NCI-H446 (cell line): ENCODE measurements at regions not wholly inside any gene's neighbourhood (a gene's known extent, or its start where the extent isn't known, plus 50 kb on each side); places are given as distances from the start of the nearest gene placed in this dataset.

ENCODE experiments used
- DNase-seq, 2 experiments: peaks; one replicate each; lab custom pipeline; 2025; lab: John Stamatoyannopoulos, UW

- DNase-seq: no peak
These were observed 110.3 kb upstream of the CEP85L start for GRCh38 chr6:118761645-118762044.

- DNase-seq: no peak
These were observed 107.6 kb upstream of the CEP85L start for GRCh38 chr6:118758946-118759345.

DNA sequence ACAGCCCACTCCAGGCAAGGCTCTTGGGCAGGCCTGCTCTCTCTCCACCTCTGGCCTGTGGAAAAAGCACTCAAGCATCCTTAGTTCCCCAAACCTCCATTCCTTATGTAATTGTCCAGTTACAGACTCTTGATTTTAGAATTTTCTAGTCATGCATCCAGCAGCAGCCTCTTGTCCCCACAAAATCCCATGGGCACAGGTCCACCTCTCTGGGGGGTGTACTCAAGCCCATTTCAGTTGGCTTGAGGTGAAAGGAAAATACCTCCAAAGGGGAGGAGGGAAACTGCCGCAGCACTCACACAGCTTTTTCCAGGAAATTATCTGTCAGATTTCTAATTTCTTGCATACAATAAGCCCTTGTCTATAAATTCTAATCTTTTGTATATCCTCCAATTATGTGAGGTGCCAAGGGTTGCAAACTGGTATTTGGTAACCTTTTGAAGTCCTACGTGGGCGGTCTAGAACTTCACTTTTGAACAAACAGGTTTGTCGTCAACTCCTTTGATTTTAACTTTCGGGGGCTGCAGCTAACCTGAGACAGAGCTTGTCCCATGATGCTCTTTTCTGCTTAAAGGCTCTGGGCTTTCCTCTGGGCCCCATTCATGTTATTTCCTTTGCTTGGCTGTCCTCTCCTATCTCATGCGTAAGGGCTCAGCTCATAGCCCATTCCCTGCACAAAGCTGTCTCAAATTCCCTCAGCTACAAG lies 104.7 kb upstream of the CEP85L start:
- DNase-seq: no peak

- DNase-seq: no peak
These were observed 101.4 kb upstream of the CEP85L start for GRCh38 chr6:118752803-118753202.

DNA sequence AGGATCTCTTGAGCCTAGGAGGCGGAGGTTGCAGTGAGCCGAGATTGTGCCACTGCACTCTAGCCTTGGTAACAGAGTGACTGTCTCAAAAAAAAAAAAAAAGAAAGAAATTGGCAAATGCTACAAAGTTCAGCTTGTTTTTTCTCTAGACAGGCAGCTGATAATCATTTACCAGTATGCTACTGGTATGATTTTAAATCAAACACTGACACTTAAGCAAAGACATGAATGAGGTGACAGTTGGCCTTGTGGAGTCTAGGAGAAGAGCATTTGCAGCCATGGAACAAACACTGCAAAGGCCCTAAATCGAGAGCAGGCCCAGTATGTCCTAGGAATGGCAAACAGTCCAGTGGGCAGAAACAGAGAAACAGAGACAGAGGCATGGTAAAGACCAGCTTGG lies 99.7 kb upstream of the CEP85L start:
- no peak for DNase-seq

DNA sequence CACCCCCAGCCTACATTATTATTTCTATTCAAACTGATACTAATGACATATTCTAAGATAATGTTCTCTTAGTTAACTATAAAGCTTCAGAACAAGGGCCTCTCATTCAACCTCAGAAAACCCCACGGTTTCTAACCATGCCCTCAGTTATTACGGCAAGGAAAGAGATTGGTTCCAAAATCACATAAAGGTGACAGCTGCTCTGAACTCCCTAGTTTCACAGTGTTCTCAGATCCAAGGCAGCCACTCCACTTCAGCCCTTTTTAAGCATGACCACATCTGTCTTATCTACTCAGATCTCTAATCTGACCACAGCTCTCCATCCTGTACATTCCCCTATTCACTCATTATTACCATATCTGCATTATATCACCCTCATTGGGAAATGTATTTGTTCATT lies 98.8 kb upstream of the CEP85L start:
- DNase-seq: no peak

DNA sequence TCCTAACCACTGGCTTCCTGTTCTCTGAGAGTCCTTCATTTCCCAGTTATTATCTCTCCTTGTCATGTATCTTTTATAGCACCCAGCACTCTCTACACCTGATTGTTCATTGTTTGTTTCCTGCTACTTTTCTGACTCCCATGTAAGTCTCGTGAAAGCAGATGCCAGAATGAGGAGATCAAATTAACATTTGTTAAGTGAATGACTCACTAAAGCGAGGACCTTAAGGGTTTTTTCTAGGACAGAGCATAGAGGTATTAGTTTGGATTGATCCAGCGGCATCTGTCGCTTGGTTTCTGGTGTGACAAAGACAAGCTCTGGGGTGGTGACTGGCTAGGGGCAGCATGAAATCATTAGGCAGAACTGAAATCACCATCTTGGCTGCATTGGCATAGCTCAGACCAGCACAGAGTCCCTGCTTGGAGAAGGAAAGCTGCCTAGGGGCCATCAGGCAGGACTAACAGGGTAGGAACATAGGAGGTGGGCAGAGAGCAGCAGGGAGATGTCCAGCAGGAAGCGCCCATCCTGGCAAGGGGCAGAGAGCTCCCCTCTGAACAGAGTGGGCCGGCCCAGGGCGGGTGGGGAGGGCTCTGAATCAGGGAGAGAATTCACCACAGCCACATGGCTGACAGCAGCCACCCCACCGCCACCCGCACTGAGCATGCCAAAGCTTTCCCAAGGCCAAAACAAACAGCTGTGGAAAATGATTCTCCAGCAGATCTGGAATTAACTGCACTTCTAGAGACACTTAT lies 97.1 kb upstream of the CEP85L start:
- DNase-seq: peak; percentile 65 to 87

GRCh38 chr6:118746825-118747174 lies 95.4 kb upstream of the CEP85L start:
- DNase-seq: no peak

DNA sequence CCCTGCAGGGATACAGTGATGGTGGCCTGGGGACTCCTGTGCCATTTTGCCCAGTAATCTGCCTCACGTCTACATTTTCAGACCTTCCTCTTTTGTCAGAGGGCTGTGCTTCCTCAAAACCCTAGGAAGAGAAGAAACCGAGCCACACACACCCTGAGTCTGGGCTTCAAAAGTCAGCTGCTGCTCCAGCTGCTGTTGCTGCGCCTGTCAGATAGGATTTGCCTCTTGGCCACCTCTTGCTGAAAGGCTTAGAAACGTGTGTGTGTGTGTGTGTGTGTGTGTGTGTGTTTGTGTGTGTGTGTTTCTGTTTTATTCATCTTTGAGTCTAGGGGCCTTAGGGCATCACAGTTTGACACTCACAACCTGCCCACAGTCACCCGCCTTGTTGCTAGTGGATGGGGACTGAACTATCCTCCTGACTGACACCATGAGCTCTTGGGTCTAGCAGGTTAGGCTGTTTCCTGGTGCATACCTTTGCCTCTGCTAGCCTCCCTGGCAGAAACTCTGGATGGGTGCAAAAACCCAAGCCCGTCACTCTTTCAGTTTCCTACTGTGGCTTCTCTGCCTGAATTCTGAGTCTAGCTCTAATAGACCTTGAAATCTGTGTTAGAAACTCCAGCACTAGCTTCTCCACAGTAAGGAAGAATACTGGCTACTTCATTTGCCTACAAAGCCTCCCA lies 94.9 kb upstream of the CEP85L start:
- DNase-seq: no peak

GRCh38 chr6:118745156-118745555 lies 93.8 kb upstream of the CEP85L start:
- no peak for DNase-seq

DNA sequence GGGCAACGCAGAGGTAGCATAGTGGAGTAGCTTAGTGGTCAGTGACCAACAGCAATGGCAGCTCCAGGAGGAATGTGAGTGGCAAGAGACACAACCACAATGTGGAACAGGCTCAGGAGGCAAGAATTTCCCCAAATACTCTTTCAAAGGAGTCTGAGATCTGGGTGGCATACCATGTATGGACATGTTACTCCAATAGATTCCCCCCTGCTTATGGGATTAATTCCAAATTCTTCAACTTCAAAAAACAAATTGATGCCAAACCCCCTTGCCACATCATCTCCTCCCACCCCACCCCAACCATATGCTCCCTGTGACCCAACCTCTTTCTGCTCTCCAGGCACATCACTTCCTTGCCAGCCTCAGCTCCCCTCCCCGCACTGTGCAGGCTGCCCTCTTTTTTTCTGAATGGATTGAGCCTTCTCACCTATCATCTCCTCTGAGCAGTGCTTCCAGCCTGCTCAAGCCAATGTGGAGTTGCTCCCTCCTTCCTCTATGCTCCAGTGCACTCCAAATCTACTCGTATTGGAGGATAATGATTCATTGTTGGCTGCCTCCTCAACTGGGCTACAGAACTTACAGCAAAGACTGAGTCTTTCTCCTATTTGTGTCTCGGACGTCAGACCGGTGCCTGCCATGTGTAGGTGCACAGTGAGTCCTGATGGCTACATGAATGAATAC lies 93.0 kb upstream of the CEP85L start:
- DNase-seq: peak; percentile 66 to 91

DNA sequence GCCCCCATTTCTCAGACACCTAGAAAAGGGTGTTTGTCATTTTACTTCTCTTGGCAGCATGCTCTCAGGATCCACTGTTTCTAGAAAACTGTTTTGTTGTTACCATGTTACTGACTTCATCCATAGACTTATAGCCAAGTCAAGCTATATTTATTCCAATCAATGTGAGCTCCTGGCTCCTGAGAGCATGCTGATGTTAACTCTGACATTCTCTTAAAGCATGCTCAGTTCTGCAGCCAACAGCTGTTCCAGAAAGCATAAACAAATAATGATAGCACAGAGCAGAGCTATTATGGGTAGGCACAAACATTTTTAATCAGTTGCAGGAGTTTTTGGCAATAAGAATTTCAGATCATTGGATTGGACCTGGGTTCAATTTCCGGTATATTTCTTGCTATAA lies 92.4 kb upstream of the CEP85L start:
- DNase-seq: peak in 1 of 2 experiments; percentile 41

GRCh38 chr6:118740372-118740771 lies 89.0 kb upstream of the CEP85L start:
- no peak for DNase-seq

- peak in 1 of 2 experiments; percentile 54 for DNase-seq
These were observed 88.4 kb upstream of the CEP85L start for GRCh38 chr6:118739696-118740353.

DNA sequence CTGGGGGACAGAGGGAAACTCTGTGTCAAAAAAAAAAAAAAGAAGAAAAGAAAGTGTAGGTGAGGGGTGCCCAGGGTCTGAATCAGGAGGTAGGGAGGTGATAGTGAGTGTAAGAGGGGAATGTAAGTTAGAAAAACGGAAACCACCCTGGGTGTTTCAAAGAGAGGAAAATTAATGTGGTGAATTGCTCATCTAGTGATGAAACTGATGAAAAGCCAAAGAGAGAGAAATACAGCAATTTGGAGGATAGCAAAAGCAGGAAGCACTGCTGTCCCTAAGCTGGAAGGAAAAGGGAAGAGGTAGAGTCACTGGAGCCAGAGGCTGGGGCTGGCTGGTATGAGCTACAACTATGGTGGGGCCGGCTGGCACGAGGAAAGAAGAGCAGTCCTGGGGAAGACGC lies 85.0 kb upstream of the CEP85L start:
- no peak for DNase-seq

DNA sequence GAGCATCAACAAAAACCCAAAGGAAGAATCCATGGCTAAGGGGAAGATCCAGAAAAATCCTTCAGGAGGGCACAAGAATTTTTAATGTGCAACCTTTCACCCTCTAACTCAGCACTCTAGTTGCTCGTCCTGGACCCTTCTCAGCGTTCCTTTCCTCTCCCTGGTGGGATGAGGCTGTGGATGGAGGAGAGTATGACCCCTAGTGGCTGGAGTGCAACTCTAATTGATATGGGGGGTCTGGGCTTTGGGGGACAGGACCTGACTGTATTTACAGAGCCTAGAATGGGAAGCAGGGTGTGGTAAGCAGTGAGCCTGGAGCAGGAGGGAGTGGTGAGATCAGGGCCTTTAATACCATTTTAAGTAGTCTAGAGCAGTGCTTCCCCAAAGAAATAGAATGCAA lies 83.9 kb upstream of the CEP85L start:
- DNase-seq: no peak

- no peak for DNase-seq
These were observed 74.6 kb upstream of the CEP85L start for GRCh38 chr6:118725944-118726343.

DNA sequence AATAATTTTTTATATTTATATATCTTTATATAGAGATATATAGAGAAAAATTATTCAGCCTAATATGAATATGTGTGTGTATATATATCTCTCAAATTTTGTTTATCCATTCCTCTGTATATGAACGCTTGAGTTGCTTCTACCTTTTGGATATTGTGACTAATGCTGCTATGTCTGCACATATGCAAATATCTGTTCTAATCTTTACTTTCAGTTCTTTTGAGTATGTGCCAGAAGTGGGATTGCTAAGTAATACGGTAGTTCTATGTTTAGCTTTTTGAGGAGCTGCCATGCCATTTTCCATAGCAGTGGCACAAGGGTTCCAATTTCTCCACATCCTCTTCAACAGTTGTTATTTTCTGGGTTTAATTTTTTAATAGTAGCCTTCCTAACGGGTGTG lies 72.8 kb upstream of the CEP85L start:
- no peak for DNase-seq

- no peak for DNase-seq
These were observed 71.7 kb upstream of the CEP85L start for GRCh38 chr6:118722829-118723813.

DNA sequence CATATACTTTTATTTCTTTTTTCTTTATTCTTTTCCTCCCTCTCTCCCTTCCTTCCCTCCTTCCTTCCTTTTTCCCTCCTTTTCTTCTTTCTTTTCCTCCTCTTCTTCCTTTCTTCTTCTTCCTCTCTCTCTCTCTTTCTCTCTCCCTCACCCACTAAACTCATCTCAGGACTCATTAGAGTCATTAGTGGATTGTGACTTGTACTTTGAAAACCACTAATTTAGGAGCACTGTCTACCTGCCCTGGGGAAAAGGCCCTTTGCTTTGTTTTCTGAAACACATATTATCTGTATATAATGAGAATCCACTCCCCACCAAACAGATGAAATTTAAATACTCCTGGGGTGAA lies 68.7 kb upstream of the CEP85L start:
- DNase-seq: no peak
